LNCaP clone FGC (cell line): ENCODE measurements at regions not wholly inside any gene's neighbourhood (a gene's known extent, or its start where the extent isn't known, plus 50 kb on each side); places are given as distances from the start of the nearest gene placed in this dataset.

Experiments
- DNase-seq: peaks from one replicate; pipeline ENCODE4 v3.0.0-alpha.2; 2011; ENCODE audit warnings: low read depth
- H3K4me3 ChIP-seq: 2 replicates; pipeline ENCODE4 v1.5.1; 2011; ENCODE audit warnings: mild to moderate bottlenecking, low read depth, low read length, control low read depth
- TF ChIP-seq, protein P1 (sequence below): IDR thresholded peaks from 2 replicates; pipeline ENCODE4 v1.5.1; 2012; ENCODE audit warnings: mild to moderate bottlenecking; ENCODE audit not compliant: control insufficient read depth, insufficient read depth; ENCODE audit errors: extremely low read depth

DNA sequence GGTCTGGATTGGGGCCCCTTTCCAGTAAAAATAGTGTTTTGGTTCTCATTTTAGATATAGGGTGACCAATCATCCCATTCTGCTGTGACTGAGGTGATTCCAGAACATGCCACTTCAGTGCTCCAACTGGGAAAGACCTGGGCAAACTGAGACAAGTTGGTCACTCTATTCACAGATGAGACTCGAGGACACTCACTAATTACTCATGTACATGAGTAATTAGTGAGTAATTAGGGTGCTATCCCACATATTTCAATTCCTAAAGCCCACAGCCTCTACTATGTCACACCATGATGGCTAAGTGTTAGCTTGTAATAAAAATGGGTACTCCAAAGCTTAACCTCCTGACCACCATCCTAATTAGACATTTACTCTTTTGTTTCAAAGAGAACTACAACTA lies 86.0 kb downstream of the CBLN4 start:
- DNase-seq, result no peak
- no peak overlapping the region for H3K4me3 ChIP-seq
- TF ChIP-seq, protein P1, sequence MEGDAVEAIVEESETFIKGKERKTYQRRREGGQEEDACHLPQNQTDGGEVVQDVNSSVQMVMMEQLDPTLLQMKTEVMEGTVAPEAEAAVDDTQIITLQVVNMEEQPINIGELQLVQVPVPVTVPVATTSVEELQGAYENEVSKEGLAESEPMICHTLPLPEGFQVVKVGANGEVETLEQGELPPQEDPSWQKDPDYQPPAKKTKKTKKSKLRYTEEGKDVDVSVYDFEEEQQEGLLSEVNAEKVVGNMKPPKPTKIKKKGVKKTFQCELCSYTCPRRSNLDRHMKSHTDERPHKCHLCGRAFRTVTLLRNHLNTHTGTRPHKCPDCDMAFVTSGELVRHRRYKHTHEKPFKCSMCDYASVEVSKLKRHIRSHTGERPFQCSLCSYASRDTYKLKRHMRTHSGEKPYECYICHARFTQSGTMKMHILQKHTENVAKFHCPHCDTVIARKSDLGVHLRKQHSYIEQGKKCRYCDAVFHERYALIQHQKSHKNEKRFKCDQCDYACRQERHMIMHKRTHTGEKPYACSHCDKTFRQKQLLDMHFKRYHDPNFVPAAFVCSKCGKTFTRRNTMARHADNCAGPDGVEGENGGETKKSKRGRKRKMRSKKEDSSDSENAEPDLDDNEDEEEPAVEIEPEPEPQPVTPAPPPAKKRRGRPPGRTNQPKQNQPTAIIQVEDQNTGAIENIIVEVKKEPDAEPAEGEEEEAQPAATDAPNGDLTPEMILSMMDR, result no peak

DNA sequence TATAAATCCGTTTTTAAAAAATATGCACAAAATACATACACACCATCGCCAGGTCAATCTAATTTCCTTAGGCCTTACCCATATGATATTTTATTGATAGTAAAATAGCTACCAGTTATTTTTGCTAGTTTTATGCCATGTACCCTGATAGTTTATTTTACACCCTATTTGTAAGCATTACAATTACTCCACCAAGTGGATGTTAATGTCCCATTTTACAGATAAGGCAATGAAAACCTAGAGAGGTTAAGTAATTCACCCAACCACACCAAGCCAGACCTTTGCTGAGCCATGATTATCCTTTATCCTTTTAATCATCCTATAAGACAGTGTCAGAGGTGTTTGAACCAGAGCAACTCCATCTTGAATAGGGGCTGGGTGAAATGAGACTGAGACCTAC lies 86.8 kb downstream of the CBLN4 start:
- TF ChIP-seq, protein P1, result no peak
- DNase-seq, result no peak
- H3K4me3 ChIP-seq, result no peak overlapping the region

DNA sequence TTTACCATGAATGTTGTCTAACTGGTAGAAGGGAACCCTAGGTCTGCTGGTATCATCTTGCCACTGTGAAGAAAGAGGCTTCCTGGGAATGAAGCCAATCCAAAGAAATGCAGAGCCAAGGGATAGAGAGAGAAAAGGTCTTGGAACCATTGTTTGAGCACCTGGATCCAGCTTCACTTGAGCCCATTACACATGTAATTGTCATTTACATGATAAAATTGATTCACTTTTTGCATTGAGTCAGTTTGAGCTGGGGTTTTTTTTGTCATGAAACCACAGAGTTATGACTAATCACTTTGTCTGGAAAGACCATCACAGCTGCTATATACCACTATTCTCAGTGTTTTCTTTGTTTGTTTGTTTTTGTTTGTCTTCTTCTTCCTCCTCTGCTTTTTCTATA lies 112.3 kb downstream of the CBLN4 start:
- no peak for DNase-seq
- no peak overlapping the region for H3K4me3 ChIP-seq
- TF ChIP-seq, protein P1, result no peak

DNA sequence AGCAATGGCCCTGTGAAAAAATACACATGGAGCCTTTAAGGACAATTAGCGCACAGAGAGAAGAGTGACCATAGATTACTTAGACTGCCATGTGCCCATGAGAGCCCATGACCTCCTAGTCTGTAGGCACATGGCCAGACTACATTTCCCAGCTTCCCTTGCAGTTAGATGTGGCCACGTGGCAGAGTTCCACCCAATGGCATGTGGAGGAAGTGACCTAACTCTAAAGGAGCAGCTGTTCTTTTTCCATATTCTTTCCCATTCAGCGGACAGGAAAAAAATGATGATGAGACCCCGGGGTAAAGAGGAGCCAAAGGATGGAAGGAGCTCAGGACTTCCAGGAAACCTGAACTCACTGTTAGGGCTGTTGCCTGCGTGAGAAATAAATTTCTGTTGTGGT lies 116.6 kb downstream of the CBLN4 start:
- DNase-seq, result peak; percentile 10
- no peak overlapping the region for H3K4me3 ChIP-seq
- TF ChIP-seq, protein P1, result no peak

DNA sequence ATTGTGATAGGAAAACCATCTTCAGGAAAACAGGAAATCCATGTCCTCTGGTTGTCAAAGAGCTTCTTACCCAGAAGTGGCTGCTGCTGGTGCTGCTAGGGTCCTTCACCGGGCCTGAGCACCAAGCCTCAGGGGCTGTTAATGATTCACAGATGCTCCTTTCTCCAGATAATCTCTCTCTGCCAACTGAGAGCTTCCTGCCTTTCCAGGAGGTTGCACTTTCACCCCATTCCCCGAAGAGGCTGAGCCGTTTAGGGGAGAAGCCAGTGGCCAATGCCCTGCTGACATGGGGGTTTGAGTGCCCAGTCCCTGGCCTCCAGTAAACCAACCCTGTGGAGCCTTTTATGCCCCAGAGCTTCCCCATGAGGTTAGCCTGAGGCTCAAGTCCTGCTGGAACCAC lies 122.4 kb downstream of the CBLN4 start:
- no peak overlapping the region for H3K4me3 ChIP-seq
- no peak for DNase-seq
- TF ChIP-seq, protein P1, result no peak

- TF ChIP-seq, protein P1, result no peak
- H3K4me3 ChIP-seq, result no peak overlapping the region
- DNase-seq, result no peak
Observed at GRCh38 chr20:55882286-55882685, 123.0 kb downstream of the CBLN4 start.

- H3K4me3 ChIP-seq, result no peak overlapping the region
- DNase-seq, result no peak
- TF ChIP-seq, protein P1, result no peak
Observed at GRCh38 chr20:55881204-55881603, 124.1 kb downstream of the CBLN4 start.
